ENCODE measurements at regions not wholly inside any gene's neighbourhood (a gene's known extent, or its start where the extent isn't known, plus 50 kb on each side); places are given as distances from the start of the nearest gene placed in this dataset.

- TF ChIP-seq CTCF (IDR thresholded peaks at IDR 0.05), result no peak
- H3K4me1 ChIP-seq, result no peaks in the 10 kb centered on the region
- no peaks in the 10 kb centered on the region for H3K27me3 ChIP-seq
- no peaks in the 10 kb centered on the region for H3K36me3 ChIP-seq
- DNase-seq, result no peak
- intact Hi-C loops (cut with DNase I), result no loop called here
- H3K27ac ChIP-seq, result no peak overlapping the region
- H3K4me3 ChIP-seq, result no peak overlapping the region
- no peaks in the 10 kb centered on the region for H3K9me3 ChIP-seq
- no peak overlapping the region for H3K9ac ChIP-seq (ENCODE audit: low read depth in 2 of 2, low read length in 2 of 2)
These were observed 191.8 kb downstream of the BLID start for GRCh38 chr11:121924191-121924590.

GRCh38 chr11:121917482-121917881, 198.5 kb downstream of the BLID start:
- no peak for TF ChIP-seq CTCF (IDR thresholded peaks at IDR 0.05)
- intact Hi-C loops (cut with DNase I), result no loop called here
- Histone ChIP-seq H3K4me1 (no peaks in the 10 kb centered on the region), H3K4me3 (no peak overlapping the region), H3K27me3 (no peaks in the 10 kb centered on the region), H3K9ac (ENCODE audit: low read depth in 2 of 2, low read length in 2 of 2) (no peak overlapping the region), H3K36me3 (no peaks in the 10 kb centered on the region), H3K9me3 (no peaks in the 10 kb centered on the region), H3K27ac (no peak overlapping the region)
- DNase-seq, result no peak

- no peak for TF ChIP-seq CTCF (IDR thresholded peaks at IDR 0.05)
- Histone ChIP-seq H3K4me1 (no peaks in the 10 kb centered on the region), H3K36me3 (no peaks in the 10 kb centered on the region), H3K27ac (no peak overlapping the region), H3K9ac (ENCODE audit: low read depth in 2 of 2, low read length in 2 of 2) (no peak overlapping the region), H3K4me3 (no peak overlapping the region), H3K27me3 (no peaks in the 10 kb centered on the region), H3K9me3 (no peaks in the 10 kb centered on the region)
- intact Hi-C loops (cut with DNase I), result no loop called here
- no peak for DNase-seq
These were observed 201.4 kb downstream of the BLID start for GRCh38 chr11:121914508-121915059.

- Histone ChIP-seq H3K4me1 (no peaks in the 10 kb centered on the region), H3K9ac (ENCODE audit: low read depth in 2 of 2, low read length in 2 of 2) (no peak overlapping the region), H3K27ac (no peak overlapping the region), H3K9me3 (no peaks in the 10 kb centered on the region), H3K27me3 (no peaks in the 10 kb centered on the region), H3K36me3 (no peaks in the 10 kb centered on the region), H3K4me3 (no peak overlapping the region)
- intact Hi-C loops (cut with DNase I), result no loop called here
- DNase-seq, result no peak
- TF ChIP-seq CTCF (IDR thresholded peaks at IDR 0.05), result no peak
These were observed 206.4 kb downstream of the BLID start for GRCh38 chr11:121909596-121909995.

GRCh38 chr11:121907379-121907778, 208.6 kb downstream of the BLID start:
- Histone ChIP-seq H3K9me3 (no peaks in the 10 kb centered on the region), H3K27me3 (no peaks in the 10 kb centered on the region), H3K36me3 (no peaks in the 10 kb centered on the region), H3K4me1 (no peaks in the 10 kb centered on the region), H3K4me3 (no peak overlapping the region), H3K9ac (ENCODE audit: low read depth in 2 of 2, low read length in 2 of 2) (no peak overlapping the region), H3K27ac (no peak overlapping the region)
- intact Hi-C loops (cut with DNase I), result no loop called here
- DNase-seq, result no peak
- no peak for TF ChIP-seq CTCF (IDR thresholded peaks at IDR 0.05)

Measured in colonic mucosa (tissue), 4 donors.